DND-41 (cell line): ENCODE measurements at regions not wholly inside any gene's neighbourhood (a gene's known extent, or its start where the extent isn't known, plus 50 kb on each side); places are given as distances from the start of the nearest gene placed in this dataset.

Source experiments
- ATAC-seq: fragments of 200-7000 bp; cut with Tn5 transposase; 3 replicates; pipeline ENCODE4 v1.9.1; 2021; ENCODE audit warnings: low read depth; ENCODE audit not compliant: insufficient read depth
- DNase-seq: peaks from one replicate; pipeline ENCODE4 v3.0.0-alpha.2; 2020
- H2AFZ ChIP-seq: 2 replicates; pipeline ENCODE4 v1.6.0; 2012; ENCODE audit warnings: low read depth, low read length
- H3K27ac ChIP-seq: 2 replicates; pipeline ENCODE4 v1.5.1; 2012; ENCODE audit warnings: low read length, inconsistent platforms
- H3K27me3 ChIP-seq: fragments of 200-600 bp; sonication (generic); 2 replicates; pipeline ENCODE4 v1.6.0; 2012; ENCODE audit warnings: low read length, mild to moderate bottlenecking, inconsistent platforms; ENCODE audit not compliant: insufficient read depth, poor library complexity
- H3K36me3 ChIP-seq: 2 replicates; pipeline ENCODE4 v1.5.1; 2012; ENCODE audit warnings: low read length, inconsistent platforms; ENCODE audit not compliant: insufficient read depth
- H3K4me1 ChIP-seq: 2 replicates; pipeline ENCODE4 v1.5.1; 2012; ENCODE audit warnings: mild to moderate bottlenecking, low read length; ENCODE audit not compliant: insufficient read depth
- H3K4me2 ChIP-seq: 2 replicates; pipeline ENCODE4 v1.6.0; 2012; ENCODE audit warnings: mild to moderate bottlenecking, moderate library complexity, low read length, inconsistent platforms; ENCODE audit not compliant: insufficient read depth
- H3K4me3 ChIP-seq, 2 experiments: fragments of 200-600 bp in 1 of 2; shearing (Covaris generic) in 1 of 2; 2 replicates each; pipeline ENCODE4 v1.5.1; 2012 to 2016; ENCODE audit warnings: inconsistent platforms in 2 of 2, low read length in 2 of 2, mild to moderate bottlenecking in 2 of 2, low read depth in 1 of 2, moderate library complexity in 1 of 2
- H3K79me2 ChIP-seq: 2 replicates; pipeline ENCODE4 v1.6.0; 2012; ENCODE audit warnings: low read length, inconsistent platforms; ENCODE audit not compliant: insufficient read depth
- H3K9ac ChIP-seq: 2 replicates; pipeline ENCODE4 v1.6.0; 2012; ENCODE audit warnings: low read depth, mild to moderate bottlenecking, inconsistent platforms, low read length, moderate library complexity
- H3K9me3 ChIP-seq: 2 replicates; pipeline ENCODE4 v1.5.1; 2012; ENCODE audit warnings: low read length, moderate library complexity, mild to moderate bottlenecking, inconsistent platforms; ENCODE audit not compliant: insufficient read depth, severe bottlenecking
- H4K20me1 ChIP-seq: 2 replicates; pipeline ENCODE4 v1.6.0; 2012; ENCODE audit warnings: low read length; ENCODE audit not compliant: insufficient read depth
- EZH2 ChIP-seq: IDR thresholded peaks from 3 replicates; pipeline ENCODE4 v1.6.1; 2012; ENCODE audit warnings: borderline replicate concordance, low read depth, mild to moderate bottlenecking, moderate library complexity, low read length, inconsistent platforms; ENCODE audit not compliant: severe bottlenecking
- TF ChIP-seq, protein P1 (sequence below): IDR thresholded peaks from 2 replicates; pipeline ENCODE4 v1.5.1; 2012; ENCODE audit warnings: borderline replicate concordance, low read length, moderate library complexity, mild to moderate bottlenecking; ENCODE audit not compliant: poor library complexity, severe bottlenecking; ENCODE audit errors: extremely low read depth

DNA sequence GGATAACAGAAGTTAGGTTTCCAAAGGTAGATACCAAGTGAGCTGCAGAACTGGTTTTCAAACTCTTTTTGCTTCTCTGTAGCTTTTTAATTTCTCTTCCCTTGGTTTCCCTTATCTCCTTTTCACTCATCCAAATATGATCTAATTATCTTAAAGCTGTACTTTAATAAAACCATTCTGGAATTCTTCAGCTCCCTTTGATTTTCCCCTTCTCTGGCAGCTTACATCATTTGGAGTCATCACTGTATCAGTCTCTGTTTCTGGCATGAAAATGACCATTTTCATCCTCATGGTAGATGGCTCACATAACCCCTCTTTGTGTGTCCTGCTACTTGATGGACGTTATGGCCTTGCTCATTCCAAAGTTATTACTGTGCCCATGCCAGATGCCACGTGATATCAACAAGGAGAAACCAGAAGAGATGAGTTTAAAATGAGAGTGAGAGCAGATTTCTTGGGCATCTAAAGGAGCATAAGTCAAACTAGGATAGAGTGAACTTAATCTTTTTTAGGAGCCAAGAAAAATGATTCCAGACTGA lies 620.2 kb downstream of the QKI start:
- ATAC-seq: no peak
- DNase-seq: no peak
- H3K79me2 ChIP-seq: no peaks in the 10 kb centered on the region

DNA sequence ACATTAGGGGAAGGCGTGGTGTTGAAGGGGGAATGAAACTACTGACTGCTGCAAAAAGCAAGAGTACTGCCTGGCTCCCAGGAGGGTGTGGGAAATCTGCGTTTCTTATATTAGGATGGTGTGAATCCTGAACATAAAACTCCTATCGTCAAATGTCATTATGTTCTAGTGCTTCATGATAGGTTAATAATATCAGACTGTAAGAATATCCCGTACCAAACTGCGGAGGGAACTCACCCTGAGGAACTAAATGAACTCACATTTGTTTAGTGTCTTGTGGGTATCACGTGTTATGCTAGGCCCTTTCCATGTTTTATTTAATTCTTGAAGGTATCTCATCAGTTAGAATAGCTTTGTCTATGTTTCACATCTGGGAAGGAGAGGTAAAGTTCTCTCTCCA lies 610.7 kb downstream of the QKI start:
- H3K4me3 ChIP-seq: no peak overlapping the region
- TF ChIP-seq, protein P1, sequence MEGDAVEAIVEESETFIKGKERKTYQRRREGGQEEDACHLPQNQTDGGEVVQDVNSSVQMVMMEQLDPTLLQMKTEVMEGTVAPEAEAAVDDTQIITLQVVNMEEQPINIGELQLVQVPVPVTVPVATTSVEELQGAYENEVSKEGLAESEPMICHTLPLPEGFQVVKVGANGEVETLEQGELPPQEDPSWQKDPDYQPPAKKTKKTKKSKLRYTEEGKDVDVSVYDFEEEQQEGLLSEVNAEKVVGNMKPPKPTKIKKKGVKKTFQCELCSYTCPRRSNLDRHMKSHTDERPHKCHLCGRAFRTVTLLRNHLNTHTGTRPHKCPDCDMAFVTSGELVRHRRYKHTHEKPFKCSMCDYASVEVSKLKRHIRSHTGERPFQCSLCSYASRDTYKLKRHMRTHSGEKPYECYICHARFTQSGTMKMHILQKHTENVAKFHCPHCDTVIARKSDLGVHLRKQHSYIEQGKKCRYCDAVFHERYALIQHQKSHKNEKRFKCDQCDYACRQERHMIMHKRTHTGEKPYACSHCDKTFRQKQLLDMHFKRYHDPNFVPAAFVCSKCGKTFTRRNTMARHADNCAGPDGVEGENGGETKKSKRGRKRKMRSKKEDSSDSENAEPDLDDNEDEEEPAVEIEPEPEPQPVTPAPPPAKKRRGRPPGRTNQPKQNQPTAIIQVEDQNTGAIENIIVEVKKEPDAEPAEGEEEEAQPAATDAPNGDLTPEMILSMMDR: no peak
- TF ChIP-seq EZH2: no peak
- H3K4me2 ChIP-seq: no peak overlapping the region
- DNase-seq (no peak), ATAC-seq (no peak)
- no peaks in the 10 kb centered on the region for H3K9me3 ChIP-seq
- H3K9ac ChIP-seq: no peak overlapping the region
- H3K79me2 ChIP-seq: no peaks in the 10 kb centered on the region
- no peaks in the 10 kb centered on the region for H3K27me3 ChIP-seq
- H3K27ac ChIP-seq: no peak overlapping the region
- no peaks in the 10 kb centered on the region for H3K4me1 ChIP-seq
- H2AFZ ChIP-seq: no peak overlapping the region
- H4K20me1 ChIP-seq: no peaks in the 10 kb centered on the region
- H3K36me3 ChIP-seq: no peaks in the 10 kb centered on the region

More for the DNA sequence above, 620.2 kb downstream of the QKI start:
- H3K27ac ChIP-seq: no peak overlapping the region
- H3K9ac ChIP-seq: no peak overlapping the region
- H3K4me2 ChIP-seq: no peak overlapping the region
- no peaks in the 10 kb centered on the region for H3K36me3 ChIP-seq
- no peaks in the 10 kb centered on the region for H4K20me1 ChIP-seq
- H3K27me3 ChIP-seq: no peaks in the 10 kb centered on the region
- H3K4me3 ChIP-seq: no peak overlapping the region
- no peaks in the 10 kb centered on the region for H3K9me3 ChIP-seq
- no peak overlapping the region for H2AFZ ChIP-seq
- TF ChIP-seq, protein P1: no peak
- TF ChIP-seq EZH2: no peak
- no peaks in the 10 kb centered on the region for H3K4me1 ChIP-seq

- no peaks in the 10 kb centered on the region for H3K4me1 ChIP-seq
- H3K36me3 ChIP-seq: no peaks in the 10 kb centered on the region
- no peak overlapping the region for H3K4me3 ChIP-seq
- H3K9ac ChIP-seq: no peak overlapping the region
- H2AFZ ChIP-seq: no peak overlapping the region
- H3K9me3 ChIP-seq: peaks cover 3% of the 10 kb centered on the region
- TF ChIP-seq EZH2: no peak
- TF ChIP-seq, protein P1: no peak
- DNase-seq: no peak
- H3K27me3 ChIP-seq: no peaks in the 10 kb centered on the region
- no peaks in the 10 kb centered on the region for H3K79me2 ChIP-seq
- H3K4me2 ChIP-seq: no peak overlapping the region
- no peak for ATAC-seq
- no peak overlapping the region for H3K27ac ChIP-seq
- H4K20me1 ChIP-seq: no peaks in the 10 kb centered on the region
Observed at GRCh38 chr6:164023535-164023934, 609.0 kb downstream of the QKI start.

DNA sequence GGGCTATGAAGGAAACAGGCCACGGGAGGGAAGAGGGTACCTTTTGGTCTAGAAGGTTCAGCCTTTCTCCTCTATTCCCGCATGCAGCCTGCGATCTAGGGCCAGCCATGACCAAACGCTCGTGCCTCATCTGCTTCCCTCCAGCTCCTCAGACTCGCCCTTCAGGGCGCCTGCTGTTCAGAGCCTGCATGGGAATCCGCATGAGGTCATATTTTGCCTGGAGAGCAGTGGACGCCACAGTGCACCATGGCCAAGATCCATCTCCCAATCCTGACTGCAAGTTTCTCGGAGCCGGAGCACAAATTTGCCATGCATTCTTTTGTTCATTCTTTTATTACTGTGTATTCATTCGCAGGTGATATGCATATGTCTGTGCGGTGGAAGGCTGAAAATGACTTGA lies 608.1 kb downstream of the QKI start:
- ATAC-seq: no peak
- no peaks in the 10 kb centered on the region for H3K36me3 ChIP-seq

More for the DNA sequence above, 608.1 kb downstream of the QKI start:
- TF ChIP-seq, protein P1: no peak
- no peak for TF ChIP-seq EZH2
- no peaks in the 10 kb centered on the region for H3K27me3 ChIP-seq
- H3K4me3 ChIP-seq: no peak overlapping the region
- H3K4me1 ChIP-seq: no peaks in the 10 kb centered on the region
- H3K9ac ChIP-seq: no peak overlapping the region
- no peak overlapping the region for H3K4me2 ChIP-seq
- peaks cover 3% of the 10 kb centered on the region for H3K9me3 ChIP-seq
- H3K79me2 ChIP-seq: no peaks in the 10 kb centered on the region
- no peak overlapping the region for H3K27ac ChIP-seq
- no peak overlapping the region for H2AFZ ChIP-seq
- no peak for DNase-seq
- no peaks in the 10 kb centered on the region for H4K20me1 ChIP-seq
